Fibroblast of upper back skin (primary cell): ENCODE measurements at regions not wholly inside any gene's neighbourhood (a gene's known extent, or its start where the extent isn't known, plus 50 kb on each side); places are given as distances from the start of the nearest gene placed in this dataset.
A peak's percentile ranks its signal among the peaks of the same experiment; 100 is the strongest.

Experiments used
- DNase-seq: peaks from one replicate; pipeline ENCODE4 v3.0.0-alpha.2; 2013

DNA sequence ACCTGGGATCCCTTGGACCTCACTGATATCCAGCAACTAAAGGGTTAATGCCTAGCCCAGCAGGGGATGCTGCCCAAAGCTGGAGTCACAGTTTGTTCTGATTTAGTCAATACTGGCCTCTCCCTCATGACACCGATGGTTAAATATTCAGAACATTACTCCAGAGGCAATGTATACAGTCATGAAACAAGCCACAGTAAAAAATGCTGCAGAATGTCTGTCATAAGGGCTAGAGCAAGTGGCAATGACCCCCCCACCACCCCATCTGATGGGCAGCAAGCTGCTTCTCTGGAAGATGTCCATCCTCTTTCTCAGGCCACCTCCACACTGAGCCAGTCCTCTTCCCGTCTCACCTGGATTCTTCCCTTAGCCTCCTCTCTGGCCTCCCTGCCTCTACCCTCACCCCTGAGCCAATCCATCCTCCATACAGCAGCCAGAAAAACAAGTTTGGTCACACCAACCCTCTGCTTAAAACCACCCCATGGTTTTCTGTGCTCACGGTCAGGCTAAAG is 99.0 kb upstream of the KCNG1 start:
- peak; percentile 59 for DNase-seq

- DNase-seq = no peak
Observed at GRCh38 chr20:51121272-51121671, 98.4 kb upstream of the KCNG1 start.

- DNase-seq = no peak
Observed at GRCh38 chr20:51120868-51121267, 98.0 kb upstream of the KCNG1 start.

- no peak for DNase-seq
Observed at GRCh38 chr20:51120438-51120837, 97.5 kb upstream of the KCNG1 start.

DNA sequence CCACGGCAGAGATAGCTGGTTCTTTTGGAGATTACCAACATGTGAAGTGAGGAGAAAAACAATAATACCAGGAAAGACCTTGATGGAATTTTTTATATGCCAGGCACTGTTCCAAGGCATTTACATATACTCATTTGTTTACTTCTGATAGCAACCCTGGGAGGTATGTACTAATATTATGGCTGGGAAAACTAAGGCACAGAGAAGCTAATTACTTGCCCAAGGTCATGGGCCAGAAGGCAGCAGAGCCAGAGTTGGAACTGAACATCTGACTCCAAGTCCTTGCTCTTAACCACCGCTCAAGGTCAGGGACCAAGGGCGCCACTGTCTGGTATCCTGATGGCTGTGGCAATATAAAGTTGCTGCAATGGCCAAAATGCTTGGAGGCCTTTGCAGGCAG is 97.0 kb upstream of the KCNG1 start:
- no peak for DNase-seq

GRCh38 chr20:51118985-51119527 is 96.1 kb upstream of the KCNG1 start:
- DNase-seq = no peak

GRCh38 chr20:51118216-51118615 is 95.3 kb upstream of the KCNG1 start:
- DNase-seq = no peak

- DNase-seq = peak; percentile 19
Observed at GRCh38 chr20:51116765-51117686, 94.1 kb upstream of the KCNG1 start.

DNA sequence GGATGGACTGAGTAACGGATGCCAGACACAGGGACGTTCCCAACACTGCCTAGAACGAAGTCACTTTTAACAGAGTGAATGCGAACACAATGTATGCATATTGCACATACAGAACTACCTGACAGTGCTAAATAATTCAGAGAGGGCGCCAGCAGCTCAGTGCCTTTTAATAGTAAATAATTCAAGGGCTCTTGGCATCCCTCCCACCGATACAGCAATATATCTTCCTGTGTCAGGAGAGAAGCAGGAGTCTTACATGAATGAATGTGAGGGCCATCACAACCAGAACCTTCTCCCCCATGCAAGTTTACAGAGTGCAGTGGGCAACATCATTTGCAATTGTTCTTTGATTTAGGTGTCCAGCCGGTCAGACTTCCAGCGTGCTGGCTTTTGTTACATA is 88.4 kb upstream of the KCNG1 start:
- DNase-seq = no peak

DNA sequence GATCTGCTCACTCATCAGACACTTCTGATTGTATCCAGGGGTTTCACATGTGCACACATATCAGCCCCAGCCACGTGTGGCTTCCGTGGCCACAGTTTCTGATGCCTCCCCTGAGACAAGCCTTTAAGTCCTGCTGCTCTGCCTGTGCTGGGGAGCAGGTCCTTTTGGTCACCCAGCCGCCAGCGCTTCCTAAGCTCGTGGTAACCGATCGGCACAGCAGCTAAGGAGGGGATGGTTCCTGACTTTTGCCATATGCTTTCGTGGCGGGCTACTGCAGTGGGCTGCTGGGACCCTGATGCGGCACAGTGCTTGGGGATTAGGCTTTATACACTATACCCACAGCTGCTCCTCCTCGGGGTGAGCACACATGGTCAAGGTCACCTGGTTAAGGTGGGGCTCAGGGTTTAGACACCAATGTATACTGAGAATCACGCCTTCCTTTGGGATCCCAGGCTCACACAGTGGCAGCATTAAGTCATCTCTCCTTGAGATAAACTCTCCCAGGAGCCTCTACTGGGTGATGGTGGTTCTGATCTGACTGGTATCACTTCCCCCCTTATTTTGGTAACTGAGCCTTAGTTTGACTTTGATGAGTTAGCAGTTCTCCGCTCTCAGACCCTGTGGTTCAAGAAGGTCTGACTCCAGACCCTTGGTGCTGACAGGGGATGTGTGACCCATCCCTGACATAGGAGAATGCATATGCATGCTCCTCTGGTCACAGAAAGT is 85.9 kb upstream of the KCNG1 start:
- DNase-seq = no peak

DNA sequence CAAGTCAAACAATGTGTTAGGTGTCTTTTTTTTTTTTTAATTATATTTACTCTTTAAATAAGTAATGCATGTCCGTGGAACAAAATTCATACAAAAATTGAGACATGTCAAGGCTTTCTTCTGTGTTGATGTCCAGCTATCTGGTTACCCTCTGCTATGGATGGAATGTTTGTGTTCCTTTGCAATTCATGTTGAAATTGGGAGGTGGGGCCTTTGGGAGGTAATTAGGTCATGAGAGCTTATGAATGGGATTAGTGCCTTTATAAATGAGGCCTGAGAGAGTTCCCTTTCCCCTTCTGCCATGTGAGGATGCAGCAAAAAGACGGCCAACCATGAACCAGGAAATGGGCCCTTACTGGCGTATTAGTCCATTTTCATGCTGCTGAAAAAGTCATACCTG is 83.1 kb upstream of the KCNG1 start:
- no peak for DNase-seq

- DNase-seq = no peak
Observed at GRCh38 chr20:51104960-51105920, 82.3 kb upstream of the KCNG1 start.

GRCh38 chr20:51100617-51101016 is 77.7 kb upstream of the KCNG1 start:
- DNase-seq = no peak

DNA sequence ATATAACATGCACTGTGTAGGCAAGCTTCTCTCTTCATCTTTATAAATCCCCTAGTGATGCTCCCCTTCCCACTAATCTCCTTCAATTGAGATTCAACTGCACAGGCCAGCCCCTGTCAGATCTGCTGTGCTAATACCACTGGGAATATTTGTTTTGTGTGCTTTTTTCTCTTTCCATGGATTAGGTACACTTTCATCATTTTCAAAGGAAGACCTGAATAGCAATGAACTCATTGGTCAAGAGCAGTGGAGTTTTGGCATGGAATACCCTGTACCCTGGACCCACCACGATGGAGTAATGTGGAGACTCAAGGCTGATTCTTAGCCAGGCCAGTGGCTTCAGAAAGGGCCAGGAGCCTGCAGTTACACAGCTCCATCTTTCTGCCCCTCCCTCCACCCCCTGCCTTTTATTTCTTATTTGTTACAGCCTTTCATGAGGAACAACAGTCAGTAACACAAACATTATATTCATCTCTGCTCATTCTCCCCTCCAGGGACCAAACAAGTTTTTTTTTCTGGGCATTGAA is 75.4 kb upstream of the KCNG1 start:
- no peak for DNase-seq

GRCh38 chr20:51097351-51098120 is 74.6 kb upstream of the KCNG1 start:
- no peak for DNase-seq

GRCh38 chr20:51096582-51097267 is 73.8 kb upstream of the KCNG1 start:
- no peak for DNase-seq

DNA sequence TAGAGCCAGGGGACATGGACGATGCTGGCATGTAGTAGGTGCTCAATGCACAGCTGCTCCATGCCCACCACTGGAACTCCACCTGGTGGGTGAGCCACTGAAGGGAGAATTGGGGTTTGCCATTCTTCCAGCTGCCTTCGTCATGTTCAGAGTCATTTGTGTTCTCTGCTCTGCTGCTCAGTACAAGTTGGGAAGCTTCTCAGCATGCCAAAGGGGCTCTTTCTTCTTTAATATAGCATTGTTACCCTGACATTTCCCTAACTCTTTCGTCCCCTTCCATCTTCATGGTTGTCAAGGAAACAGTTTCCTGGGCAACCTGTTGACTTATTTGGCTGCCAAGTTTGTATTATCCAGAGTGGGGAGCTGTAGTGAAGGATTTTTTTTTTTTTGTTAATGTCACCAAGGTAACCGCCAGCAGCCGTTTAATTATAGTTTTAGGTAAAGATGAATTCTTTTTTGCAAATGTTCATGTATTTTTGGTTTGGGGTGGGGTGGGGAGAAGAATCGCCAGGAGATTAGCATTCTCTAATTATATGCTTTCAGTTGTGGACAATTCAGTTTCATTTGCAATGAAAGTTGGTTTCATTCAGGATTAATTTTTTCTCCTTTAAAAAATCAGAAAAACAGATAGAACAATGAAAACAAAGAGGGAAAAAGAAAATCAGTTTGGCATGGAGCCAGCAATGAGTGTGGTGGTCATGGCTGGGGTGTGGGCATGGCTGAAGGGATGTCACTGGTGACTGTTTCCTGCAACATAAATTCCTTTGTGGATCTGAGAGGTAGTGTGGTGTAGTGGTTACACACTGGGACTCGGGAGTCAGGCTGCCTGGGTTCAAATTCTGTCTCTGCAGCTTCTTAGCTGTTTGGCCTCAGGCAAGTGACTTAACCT is 73.0 kb upstream of the KCNG1 start:
- no peak for DNase-seq

DNA sequence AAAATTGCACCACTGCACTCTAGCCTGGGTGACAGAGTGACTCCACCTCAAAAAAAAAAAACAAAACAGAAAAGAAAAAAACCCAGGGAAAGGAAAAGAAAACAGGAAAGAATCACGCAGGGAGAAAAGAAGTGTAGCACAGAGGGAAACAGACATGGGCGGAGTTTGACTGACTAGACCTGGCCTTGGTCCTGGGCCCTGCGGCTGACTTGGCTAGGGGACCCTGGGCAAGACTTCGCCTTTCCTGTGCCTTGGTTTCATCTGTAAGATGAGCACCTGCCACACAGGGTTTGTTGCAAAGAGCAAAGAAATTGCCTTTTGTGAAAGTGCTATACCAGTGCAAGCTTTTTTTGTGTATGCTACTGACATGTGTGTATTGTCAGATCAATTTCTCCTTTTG is 71.3 kb upstream of the KCNG1 start:
- DNase-seq = no peak

GRCh38 chr20:51093240-51093763 is 70.4 kb upstream of the KCNG1 start:
- DNase-seq = no peak
